ENCODE measurements at regions not wholly inside any gene's neighbourhood (a gene's known extent, or its start where the extent isn't known, plus 50 kb on each side); places are given as distances from the start of the nearest gene placed in this dataset.

DNA sequence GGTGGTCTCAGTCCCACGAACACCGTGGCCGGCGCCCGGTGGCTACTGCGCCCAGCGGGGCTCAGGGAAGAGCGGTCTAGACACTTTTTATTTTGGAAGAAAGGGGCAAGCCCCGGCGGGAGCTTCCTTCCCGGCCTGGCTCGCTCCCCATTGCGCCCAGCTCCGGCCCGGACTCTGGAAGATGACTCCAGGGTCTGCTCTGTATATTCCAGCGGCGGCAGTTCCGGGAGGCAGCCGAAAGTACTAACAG, 225.1 kb upstream of the CRY1 start:
- ATAC-seq = no peak; the same call in 2 of the 3 replicates
- TF ChIP-seq, protein P1, sequence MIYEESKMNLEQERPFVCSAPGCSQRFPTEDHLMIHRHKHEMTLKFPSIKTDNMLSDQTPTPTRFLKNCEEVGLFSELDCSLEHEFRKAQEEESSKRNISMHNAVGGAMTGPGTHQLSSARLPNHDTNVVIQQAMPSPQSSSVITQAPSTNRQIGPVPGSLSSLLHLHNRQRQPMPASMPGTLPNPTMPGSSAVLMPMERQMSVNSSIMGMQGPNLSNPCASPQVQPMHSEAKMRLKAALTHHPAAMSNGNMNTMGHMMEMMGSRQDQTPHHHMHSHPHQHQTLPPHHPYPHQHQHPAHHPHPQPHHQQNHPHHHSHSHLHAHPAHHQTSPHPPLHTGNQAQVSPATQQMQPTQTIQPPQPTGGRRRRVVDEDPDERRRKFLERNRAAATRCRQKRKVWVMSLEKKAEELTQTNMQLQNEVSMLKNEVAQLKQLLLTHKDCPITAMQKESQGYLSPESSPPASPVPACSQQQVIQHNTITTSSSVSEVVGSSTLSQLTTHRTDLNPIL (CRISPR knock-in tag; IDR thresholded peaks at IDR 0.05; ENCODE audit: low read depth) = no peak
- TF ChIP-seq ESRRG (CRISPR knock-in tag; IDR thresholded peaks at IDR 0.05) (no peak), ARNTL (CRISPR knock-in tag; IDR thresholded peaks at IDR 0.05; ENCODE audit: borderline replicate concordance, low read depth) (no peak)

DNA sequence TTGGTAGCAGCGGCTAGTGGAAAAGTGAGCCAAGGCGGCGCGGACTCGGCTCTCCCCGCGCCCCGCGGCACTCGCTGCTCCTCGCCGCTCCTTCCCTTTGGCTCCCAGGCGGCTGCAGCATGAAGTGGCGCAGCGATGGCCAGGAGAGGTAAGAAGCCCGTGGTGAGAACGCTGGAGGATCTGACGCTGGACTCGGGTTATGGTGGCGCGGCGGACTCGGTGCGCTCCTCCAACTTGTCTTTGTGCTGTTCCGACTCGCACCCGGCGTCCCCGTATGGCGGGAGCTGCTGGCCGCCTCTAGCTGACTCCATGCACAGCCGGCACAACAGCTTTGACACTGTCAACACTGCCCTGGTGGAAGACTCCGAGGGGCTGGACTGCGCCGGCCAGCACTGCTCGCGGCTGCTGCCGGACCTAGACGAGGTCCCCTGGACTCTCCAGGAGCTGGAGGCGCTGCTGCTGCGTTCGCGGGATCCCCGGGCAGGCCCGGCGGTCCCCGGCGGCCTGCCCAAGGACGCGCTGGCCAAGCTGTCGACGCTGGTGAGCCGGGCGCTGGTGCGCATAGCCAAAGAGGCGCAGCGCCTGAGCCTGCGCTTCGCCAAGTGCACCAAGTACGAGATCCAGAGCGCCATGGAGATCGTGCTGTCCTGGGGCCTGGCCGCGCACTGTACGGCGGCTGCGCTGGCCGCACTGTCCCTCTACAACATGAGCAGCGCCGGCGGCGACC, 225.6 kb upstream of the CRY1 start:
- peak; percentile 38 for ATAC-seq
- TF ChIP-seq ZFP3 (CRISPR knock-in tag; IDR thresholded peaks at IDR 0.05) (no peak), ZNF565 (CRISPR knock-in tag; conservative IDR thresholded peaks at IDR 0.05; ENCODE audit: low read depth) (no peak), ZC3H10 (CRISPR knock-in tag; IDR thresholded peaks at IDR 0.05) (no peak), ESRRG (CRISPR knock-in tag; IDR thresholded peaks at IDR 0.05) (no peak)

DNA sequence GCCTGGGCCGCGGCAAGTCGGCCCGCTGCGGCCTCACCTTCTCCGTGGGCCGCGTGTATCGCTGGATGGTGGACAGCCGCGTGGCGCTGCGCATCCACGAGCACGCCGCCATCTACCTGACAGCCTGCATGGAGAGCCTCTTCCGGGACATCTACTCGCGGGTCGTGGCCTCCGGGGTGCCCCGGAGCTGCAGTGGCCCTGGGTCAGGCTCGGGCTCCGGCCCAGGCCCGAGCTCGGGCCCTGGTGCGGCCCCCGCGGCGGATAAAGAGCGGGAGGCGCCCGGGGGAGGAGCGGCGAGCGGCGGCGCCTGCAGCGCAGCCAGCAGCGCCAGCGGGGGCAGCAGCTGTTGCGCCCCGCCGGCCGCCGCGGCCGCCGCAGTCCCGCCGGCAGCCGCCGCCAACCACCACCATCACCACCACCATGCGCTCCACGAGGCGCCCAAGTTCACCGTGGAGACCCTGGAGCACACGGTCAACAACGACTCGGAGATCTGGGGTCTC, 226.2 kb upstream of the CRY1 start:
- ATAC-seq = no peak
- TF ChIP-seq ZNF70 (CRISPR knock-in tag; IDR thresholded peaks at IDR 0.05) = no peak
- TF ChIP-seq, protein P1 (CRISPR knock-in tag; IDR thresholded peaks at IDR 0.05; ENCODE audit: low read depth) = no peak
- TF ChIP-seq, protein P2, sequence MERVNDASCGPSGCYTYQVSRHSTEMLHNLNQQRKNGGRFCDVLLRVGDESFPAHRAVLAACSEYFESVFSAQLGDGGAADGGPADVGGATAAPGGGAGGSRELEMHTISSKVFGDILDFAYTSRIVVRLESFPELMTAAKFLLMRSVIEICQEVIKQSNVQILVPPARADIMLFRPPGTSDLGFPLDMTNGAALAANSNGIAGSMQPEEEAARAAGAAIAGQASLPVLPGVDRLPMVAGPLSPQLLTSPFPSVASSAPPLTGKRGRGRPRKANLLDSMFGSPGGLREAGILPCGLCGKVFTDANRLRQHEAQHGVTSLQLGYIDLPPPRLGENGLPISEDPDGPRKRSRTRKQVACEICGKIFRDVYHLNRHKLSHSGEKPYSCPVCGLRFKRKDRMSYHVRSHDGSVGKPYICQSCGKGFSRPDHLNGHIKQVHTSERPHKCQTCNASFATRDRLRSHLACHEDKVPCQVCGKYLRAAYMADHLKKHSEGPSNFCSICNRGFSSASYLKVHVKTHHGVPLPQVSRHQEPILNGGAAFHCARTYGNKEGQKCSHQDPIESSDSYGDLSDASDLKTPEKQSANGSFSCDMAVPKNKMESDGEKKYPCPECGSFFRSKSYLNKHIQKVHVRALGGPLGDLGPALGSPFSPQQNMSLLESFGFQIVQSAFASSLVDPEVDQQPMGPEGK (CRISPR knock-in tag; IDR thresholded peaks at IDR 0.05; ENCODE audit: borderline replicate concordance) = no peak
- no peak for TF ChIP-seq TCF4 (CRISPR knock-in tag; IDR thresholded peaks at IDR 0.05; ENCODE audit: borderline replicate concordance)
- no peak for TF ChIP-seq ZC3H10 (CRISPR knock-in tag; IDR thresholded peaks at IDR 0.05)
- TF ChIP-seq CSDC2 (CRISPR knock-in tag; IDR thresholded peaks at IDR 0.05) = no peak
- TF ChIP-seq RARB (CRISPR knock-in tag; IDR thresholded peaks at IDR 0.05) = no peak
- TF ChIP-seq BACH2 (CRISPR knock-in tag; IDR thresholded peaks at IDR 0.05; ENCODE audit: borderline replicate concordance) = no peak
- TF ChIP-seq, protein P3, sequence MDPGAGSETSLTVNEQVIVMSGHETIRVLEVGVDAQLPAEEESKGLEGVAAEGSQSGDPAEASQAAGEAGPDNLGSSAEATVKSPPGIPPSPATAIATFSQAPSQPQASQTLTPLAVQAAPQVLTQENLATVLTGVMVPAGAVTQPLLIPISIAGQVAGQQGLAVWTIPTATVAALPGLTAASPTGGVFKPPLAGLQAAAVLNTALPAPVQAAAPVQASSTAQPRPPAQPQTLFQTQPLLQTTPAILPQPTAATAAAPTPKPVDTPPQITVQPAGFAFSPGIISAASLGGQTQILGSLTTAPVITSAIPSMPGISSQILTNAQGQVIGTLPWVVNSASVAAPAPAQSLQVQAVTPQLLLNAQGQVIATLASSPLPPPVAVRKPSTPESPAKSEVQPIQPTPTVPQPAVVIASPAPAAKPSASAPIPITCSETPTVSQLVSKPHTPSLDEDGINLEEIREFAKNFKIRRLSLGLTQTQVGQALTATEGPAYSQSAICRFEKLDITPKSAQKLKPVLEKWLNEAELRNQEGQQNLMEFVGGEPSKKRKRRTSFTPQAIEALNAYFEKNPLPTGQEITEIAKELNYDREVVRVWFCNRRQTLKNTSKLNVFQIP (CRISPR knock-in tag; IDR thresholded peaks at IDR 0.05; ENCODE audit: borderline replicate concordance, low read depth) = no peak
- TF ChIP-seq ZFP3 (CRISPR knock-in tag; IDR thresholded peaks at IDR 0.05) = no peak
- no peak for TF ChIP-seq SNAI2 (CRISPR knock-in tag; IDR thresholded peaks at IDR 0.05)
- no peak for TF ChIP-seq ZNF8 (CRISPR knock-in tag; IDR thresholded peaks at IDR 0.05)
- TF ChIP-seq, protein P4, sequence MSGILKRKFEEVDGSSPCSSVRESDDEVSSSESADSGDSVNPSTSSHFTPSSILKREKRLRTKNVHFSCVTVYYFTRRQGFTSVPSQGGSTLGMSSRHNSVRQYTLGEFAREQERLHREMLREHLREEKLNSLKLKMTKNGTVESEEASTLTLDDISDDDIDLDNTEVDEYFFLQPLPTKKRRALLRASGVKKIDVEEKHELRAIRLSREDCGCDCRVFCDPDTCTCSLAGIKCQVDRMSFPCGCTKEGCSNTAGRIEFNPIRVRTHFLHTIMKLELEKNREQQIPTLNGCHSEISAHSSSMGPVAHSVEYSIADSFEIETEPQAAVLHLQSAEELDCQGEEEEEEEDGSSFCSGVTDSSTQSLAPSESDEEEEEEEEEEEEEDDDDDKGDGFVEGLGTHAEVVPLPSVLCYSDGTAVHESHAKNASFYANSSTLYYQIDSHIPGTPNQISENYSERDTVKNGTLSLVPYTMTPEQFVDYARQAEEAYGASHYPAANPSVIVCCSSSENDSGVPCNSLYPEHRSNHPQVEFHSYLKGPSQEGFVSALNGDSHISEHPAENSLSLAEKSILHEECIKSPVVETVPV (CRISPR knock-in tag; IDR thresholded peaks at IDR 0.05) = no peak
- no peak for TF ChIP-seq TOX (CRISPR knock-in tag; IDR thresholded peaks at IDR 0.05; ENCODE audit: borderline replicate concordance)

DNA sequence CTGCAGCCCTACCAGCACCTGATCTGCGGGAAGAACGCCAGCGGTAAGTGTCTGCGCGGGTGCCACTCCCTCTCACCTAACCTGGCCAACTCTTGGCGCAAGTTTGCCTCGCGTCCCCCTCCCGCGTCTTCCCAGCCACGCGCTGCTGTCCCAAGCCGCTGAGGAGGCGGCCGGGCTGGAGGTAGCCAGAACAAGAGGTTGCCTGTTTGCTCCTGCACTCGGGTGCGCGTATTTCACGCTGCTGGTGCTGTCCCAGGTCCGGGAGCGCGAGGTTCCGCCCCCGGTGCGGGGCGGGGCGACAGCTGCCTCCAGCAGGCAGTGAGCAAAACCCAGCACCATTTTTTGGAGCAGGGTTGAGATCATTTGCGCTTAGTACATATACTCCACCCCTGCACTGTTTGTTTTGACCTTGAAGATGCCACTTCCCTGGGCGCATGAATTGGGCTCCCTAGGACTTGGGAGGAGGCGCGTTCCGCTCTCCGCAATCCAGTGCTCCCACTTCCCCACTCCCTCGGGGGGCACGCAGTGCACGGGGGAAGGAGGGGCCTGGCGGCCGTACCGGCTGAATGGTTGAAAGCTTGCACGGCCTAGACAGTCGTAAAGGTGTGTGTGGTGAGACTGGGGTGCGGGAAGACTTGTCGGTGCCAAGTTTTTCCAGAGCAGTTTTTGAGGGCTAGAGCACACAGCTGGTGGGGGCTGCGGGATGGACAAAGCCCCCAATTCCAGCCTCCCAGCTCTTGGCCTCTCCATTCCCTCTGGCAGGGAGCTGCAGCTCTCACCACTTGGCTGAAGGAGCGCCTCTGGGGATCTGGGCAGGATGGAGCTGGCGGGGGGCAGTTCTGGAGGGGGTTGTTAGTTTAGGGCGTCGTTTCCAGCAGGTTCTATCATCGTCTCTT, 226.9 kb upstream of the CRY1 start:
- no peak for TF ChIP-seq ARNTL (CRISPR knock-in tag; IDR thresholded peaks at IDR 0.05; ENCODE audit: borderline replicate concordance, low read depth)
- no peak for TF ChIP-seq ZNF70 (CRISPR knock-in tag; IDR thresholded peaks at IDR 0.05)
- TF ChIP-seq, protein P3 (CRISPR knock-in tag; IDR thresholded peaks at IDR 0.05; ENCODE audit: borderline replicate concordance, low read depth) = no peak
- no peak for TF ChIP-seq CSDC2 (CRISPR knock-in tag; IDR thresholded peaks at IDR 0.05)
- TF ChIP-seq, protein P1 (CRISPR knock-in tag; IDR thresholded peaks at IDR 0.05; ENCODE audit: low read depth) = no peak
- TF ChIP-seq, protein P5, sequence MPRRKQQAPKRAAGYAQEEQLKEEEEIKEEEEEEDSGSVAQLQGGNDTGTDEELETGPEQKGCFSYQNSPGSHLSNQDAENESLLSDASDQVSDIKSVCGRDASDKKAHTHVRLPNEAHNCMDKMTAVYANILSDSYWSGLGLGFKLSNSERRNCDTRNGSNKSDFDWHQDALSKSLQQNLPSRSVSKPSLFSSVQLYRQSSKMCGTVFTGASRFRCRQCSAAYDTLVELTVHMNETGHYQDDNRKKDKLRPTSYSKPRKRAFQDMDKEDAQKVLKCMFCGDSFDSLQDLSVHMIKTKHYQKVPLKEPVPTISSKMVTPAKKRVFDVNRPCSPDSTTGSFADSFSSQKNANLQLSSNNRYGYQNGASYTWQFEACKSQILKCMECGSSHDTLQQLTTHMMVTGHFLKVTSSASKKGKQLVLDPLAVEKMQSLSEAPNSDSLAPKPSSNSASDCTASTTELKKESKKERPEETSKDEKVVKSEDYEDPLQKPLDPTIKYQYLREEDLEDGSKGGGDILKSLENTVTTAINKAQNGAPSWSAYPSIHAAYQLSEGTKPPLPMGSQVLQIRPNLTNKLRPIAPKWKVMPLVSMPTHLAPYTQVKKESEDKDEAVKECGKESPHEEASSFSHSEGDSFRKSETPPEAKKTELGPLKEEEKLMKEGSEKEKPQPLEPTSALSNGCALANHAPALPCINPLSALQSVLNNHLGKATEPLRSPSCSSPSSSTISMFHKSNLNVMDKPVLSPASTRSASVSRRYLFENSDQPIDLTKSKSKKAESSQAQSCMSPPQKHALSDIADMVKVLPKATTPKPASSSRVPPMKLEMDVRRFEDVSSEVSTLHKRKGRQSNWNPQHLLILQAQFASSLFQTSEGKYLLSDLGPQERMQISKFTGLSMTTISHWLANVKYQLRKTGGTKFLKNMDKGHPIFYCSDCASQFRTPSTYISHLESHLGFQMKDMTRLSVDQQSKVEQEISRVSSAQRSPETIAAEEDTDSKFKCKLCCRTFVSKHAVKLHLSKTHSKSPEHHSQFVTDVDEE (CRISPR knock-in tag; IDR thresholded peaks at IDR 0.05) = no peak

More for the DNA sequence above, 226.9 kb upstream of the CRY1 start:
- no peak for ATAC-seq
